HG02943 (cell line): ENCODE measurements at regions not wholly inside any gene's neighbourhood (a gene's known extent, or its start where the extent isn't known, plus 50 kb on each side); places are given as distances from the start of the nearest gene placed in this dataset.

Source experiments
- ATAC-seq: cut with Tn5 transposase; IDR thresholded peaks from one replicate; pipeline ENCODE4 v1.9.1; 2021; ENCODE audit warnings: mild to moderate bottlenecking, low read depth, moderate library complexity; ENCODE audit not compliant: unreplicated experiment

DNA sequence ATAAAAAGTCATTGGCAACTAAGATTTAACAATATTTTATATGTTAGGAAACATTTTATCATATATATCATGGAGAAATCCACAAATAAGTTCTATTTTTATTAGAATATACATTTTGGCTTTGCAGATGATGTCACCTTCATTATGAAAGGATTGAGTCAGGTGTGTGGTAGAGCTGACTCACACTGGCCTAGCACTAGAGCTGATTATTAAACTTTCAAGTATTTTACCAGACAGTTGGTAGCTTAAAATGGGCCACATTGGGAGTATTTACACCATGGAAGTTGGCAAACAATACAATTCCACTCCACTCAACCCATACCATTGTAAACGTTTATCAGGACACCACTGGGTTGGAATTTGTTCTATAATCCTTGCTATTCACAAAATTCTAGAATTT, 1036.6 kb downstream of the TRHDE start:
- ATAC-seq, result no peak

DNA sequence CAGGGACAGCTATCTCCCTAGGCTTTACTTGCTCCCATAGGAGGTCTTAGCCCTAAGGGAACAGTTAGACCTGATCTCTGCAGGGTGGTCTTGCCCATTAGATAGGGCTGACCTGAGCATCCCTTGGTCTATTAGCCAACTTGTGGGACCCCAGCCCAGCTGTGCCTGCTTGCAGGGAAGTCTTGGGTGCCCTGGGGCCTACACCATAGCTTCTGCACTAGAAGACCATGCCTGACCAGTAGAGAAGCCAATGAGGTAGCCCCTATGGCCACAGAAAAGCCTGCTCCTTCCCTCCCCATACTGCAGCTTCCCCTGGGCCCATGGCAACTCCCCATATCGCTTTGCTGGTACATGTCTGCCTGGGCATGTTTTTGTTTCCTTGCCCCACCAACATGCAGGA, 1049.1 kb downstream of the TRHDE start:
- no peak for ATAC-seq

GRCh38 chr12:73321776-73322175, 1049.6 kb downstream of the TRHDE start:
- no peak for ATAC-seq

DNA sequence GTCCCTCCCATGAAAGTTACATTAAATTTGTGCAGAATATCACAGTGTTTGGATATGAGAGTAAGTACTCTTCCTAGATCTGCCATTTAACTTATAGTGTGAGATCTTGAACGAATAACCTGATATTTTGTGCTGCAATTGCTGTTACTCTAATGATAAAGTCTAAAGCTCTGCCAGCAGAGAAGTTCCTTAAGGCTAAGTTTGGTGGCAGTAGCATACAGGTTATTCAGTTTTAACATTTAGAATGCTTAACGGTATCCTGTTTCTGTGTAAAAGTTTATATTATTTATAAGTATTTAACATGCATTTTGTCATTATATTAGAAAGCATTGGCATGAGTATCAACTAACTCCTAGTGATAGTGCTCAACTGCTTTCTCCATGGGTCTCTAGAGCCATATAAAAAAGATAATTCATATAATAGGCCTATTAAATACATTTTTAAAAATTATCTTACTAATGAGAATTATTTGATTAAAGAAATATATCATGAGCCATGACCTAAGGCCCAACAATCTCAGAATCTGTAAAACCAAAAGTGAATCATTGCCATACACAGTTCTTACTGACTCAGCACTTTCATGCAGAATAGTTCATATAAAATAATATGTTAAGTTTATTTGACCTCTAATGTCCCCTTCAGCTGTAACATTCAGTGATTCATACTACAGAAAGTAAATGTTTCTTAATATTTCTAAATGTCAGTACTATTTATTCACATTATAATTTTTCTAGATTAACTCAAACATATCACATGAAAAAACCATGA, 1058.6 kb downstream of the TRHDE start:
- no peak for ATAC-seq

GRCh38 chr12:73341559-73342247, 1069.5 kb downstream of the TRHDE start:
- no peak for ATAC-seq

DNA sequence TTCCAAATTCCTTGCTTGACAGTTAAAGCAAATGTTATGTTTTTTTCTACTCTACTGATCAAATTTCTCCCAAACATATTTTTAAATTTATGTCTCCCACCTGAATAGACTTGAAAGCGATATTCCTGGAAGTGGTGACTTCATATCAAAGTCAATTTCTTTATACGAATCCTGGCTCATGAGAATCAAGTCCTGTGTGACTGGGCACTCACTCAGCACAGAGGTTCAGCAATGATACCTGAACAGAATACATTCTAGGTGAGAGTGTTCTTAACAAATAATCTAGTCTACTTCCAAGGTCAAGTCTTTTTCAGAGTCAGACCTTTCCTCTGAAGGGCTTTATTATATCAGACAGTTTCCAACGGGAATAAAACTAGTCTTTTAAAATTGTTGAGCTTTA, 1070.6 kb downstream of the TRHDE start:
- no peak for ATAC-seq

DNA sequence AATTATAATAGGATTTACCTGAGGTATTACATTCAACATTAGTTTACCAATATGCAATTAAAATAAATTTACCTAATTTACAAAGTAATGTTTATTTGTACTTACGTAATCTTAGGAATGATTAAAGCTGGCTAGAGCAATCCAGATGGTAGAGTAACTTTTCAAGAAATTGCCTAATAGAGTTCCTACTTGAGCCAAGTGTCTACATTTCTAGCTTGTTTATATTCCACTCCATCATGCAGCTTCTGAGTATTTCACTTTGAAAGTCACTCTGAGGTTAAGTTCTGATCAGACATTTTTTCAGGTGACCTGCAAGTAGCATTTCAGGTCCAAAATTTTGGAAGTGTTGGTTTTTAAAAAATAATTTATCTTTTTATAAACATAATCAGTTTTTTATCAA, 1080.7 kb downstream of the TRHDE start:
- ATAC-seq, result no peak

- no peak for ATAC-seq
Measured at GRCh38 chr12:73361156-73361863, 1089.1 kb downstream of the TRHDE start.

- no peak for ATAC-seq
Measured at GRCh38 chr12:73361864-73362230, 1089.7 kb downstream of the TRHDE start.

- no peak for ATAC-seq
Measured at GRCh38 chr12:73362666-73363065, 1090.5 kb downstream of the TRHDE start.

DNA sequence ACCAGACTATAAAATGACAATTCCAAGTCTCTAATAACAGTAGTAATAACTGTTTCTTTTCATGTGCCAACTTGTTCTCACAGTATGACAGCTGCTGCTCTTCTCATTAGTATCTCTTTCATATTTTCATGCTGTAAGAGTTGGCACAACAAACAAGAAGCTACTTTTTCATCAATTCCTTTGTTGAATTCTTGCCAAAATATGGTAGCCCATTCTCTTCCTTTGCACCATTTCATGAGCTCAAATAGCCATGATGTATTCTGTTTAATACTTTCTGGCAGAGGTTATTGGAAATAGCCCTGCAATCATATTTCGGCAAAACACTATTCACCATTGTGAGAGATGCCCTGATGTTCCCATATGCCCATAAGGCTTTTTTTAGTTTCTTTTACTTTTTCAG, 1100.7 kb downstream of the TRHDE start:
- ATAC-seq, result no peak

GRCh38 chr12:73374360-73374759, 1102.2 kb downstream of the TRHDE start:
- ATAC-seq, result no peak

DNA sequence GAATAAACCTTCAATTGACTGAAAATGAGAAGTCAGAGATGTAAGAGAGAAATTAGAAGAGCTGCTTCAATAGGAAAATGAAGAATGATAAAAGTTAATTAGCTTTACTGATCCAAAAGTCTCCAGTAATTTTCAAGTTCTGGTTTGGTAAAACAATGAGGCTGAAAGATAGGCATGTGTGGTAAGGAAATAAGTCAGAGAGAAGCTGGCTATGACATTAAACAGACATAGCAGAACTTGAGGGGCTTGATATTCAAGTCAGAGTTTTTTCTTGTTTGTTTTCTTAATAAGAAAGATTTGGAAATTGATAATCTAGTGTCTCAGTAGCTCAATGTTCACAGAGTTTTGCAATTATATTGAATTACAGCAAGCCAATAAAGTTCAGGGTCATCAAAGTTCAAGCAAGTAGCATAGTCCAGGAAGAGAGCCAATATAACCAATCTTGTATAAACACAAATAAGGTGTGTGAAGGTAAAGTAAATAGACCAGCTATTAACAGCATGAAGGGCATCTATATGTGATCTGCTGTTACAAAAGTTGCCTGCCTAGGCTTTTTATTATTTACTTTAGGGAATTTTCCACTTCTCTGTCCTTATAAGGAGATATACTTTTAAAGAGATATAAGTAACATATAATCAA, 1111.5 kb downstream of the TRHDE start:
- ATAC-seq, result no peak

GRCh38 chr12:73384592-73384991, 1112.4 kb downstream of the TRHDE start:
- ATAC-seq, result no peak

DNA sequence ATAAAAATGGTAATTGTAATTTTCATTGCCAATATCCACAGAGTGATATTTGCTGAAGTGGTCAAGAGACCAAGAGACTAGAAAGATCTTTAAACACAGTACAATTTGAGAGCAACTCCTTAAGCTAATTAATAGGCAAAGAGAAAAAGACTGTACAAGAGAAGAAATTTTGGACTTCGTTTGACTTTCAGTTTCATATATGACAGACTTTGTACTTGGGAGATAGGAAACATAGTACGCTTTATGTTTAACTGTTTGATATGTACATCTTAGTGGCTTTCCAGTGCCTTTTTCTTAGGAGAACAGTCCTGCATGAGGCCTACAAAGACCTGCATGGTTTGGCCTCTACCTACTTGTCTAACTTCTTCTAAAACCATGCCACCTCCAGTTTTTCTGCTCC, 1118.1 kb downstream of the TRHDE start:
- ATAC-seq, result no peak

DNA sequence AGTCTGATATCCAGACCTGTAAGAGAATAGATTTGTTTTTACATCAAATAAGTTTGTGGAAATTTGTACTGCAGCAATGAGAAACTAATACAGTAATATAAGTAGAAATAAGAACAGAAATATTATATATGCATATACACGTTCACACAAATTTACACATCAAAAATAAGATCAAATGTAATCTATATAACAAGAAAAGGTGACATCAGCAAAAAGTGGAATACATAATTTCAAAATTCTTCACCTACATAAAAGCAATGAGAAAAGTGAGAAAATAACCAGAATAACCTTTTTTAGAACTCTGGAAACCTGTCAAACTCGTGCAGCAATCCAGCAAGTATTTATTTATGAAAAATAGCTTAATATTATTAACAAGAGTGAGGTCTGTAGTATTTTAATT, 1124.6 kb upstream of the ATXN7L3B start:
- ATAC-seq, result no peak

DNA sequence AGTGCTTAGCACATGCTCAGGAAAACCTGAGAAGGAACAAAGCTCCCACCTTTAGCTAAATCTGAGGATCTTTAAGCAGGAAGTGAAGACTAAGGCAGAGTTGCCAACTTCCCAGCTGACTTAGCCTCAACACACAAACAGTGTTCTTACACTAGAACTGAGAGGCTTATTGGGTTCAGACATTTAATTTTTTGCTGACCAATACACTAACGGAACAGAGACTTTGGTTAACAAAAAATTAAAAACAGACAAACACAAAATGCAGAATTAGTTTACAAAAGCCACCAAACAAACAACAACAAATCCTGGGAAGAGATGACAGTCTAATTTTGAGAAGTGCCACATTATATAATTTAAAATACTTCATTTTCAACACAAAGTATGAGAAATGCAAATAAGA, 1123.7 kb upstream of the ATXN7L3B start:
- ATAC-seq, result no peak

- ATAC-seq, result no peak
Measured at GRCh38 chr12:73414926-73415325, 1122.7 kb upstream of the ATXN7L3B start.

- ATAC-seq, result no peak
Measured at GRCh38 chr12:73418541-73418940, 1119.1 kb upstream of the ATXN7L3B start.

DNA sequence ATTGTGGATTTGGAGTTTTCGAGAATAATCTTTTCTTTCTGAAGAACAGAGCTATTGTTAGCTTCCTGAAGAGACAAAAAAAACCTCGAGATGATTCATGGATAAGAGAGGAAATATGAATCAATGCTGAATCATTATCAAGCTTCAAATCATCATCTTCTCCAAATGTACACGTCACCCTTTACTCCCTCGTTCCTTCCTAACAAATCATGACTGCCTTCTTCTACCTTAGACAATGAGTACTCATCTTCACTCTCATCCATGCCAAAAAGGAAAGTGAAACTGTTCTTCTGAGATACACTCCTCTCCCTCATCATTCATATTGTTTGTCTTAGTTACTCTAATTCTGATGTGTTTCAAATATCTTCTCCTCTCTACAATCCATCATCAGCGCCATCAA, 1115.8 kb upstream of the ATXN7L3B start:
- ATAC-seq, result no peak

DNA sequence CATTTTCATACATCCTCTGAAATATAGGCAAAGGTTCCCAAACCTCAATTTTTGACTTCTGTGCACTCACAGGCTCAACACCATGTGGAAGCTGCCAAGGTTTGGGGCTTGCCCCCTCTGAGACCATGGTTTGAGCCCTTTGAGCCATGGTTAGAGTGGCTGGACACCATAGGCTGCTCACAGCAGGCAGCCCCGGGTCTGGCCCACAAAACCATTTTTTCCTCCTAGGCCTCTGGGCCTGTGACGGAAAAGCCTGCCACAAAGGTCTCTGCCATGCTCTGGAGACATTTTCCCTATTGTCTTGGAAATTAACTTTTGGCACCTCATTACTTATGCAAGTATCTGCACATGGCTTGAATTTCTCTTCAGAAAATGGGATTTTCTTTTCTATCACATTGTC, 1113.2 kb upstream of the ATXN7L3B start:
- no peak for ATAC-seq
